ENCODE measurements at regions not wholly inside any gene's neighbourhood (a gene's known extent, or its start where the extent isn't known, plus 50 kb on each side); places are given as distances from the start of the nearest gene placed in this dataset.

- TF ChIP-seq CTCF (conservative IDR thresholded peaks at IDR 0.05): no peak
- TF ChIP-seq ZFX (IDR thresholded peaks at IDR 0.05): no peak
These were observed 528.5 kb downstream of the BCL11B start for GRCh38 chr14:98743536-98743935.
